Endothelial cell (in vitro differentiated cells): ENCODE measurements at regions not wholly inside any gene's neighbourhood (a gene's known extent, or its start where the extent isn't known, plus 50 kb on each side); places are given as distances from the start of the nearest gene placed in this dataset.

Source experiments
- DNase-seq: peaks from one replicate; pipeline ENCODE4 v3.0.0; 2021; ENCODE audit warnings: low spot score
- H3K27ac Mint-ChIP-seq: one replicate; pipeline ENCODE4 v1.8.0; 2021; ENCODE audit warnings: mixed read lengths, inconsistent platforms; ENCODE audit not compliant: unreplicated experiment
- H3K27me3 Mint-ChIP-seq: one replicate; pipeline ENCODE4 v1.8.0; 2021; ENCODE audit warnings: mild to moderate bottlenecking, moderate library complexity, mixed read lengths, inconsistent platforms; ENCODE audit not compliant: unreplicated experiment
- H3K36me3 Mint-ChIP-seq: one replicate; pipeline ENCODE4 v1.8.0; 2021; ENCODE audit warnings: mild to moderate bottlenecking, low read depth, mixed read lengths, inconsistent platforms; ENCODE audit not compliant: unreplicated experiment
- H3K4me1 Mint-ChIP-seq: one replicate; pipeline ENCODE4 v1.8.0; 2021; ENCODE audit warnings: mild to moderate bottlenecking, mixed read lengths, inconsistent platforms; ENCODE audit not compliant: unreplicated experiment
- H3K4me3 Mint-ChIP-seq: one replicate; pipeline ENCODE4 v1.8.0; 2021; ENCODE audit warnings: mild to moderate bottlenecking, mixed read lengths, inconsistent platforms; ENCODE audit not compliant: unreplicated experiment
- H3K9me3 Mint-ChIP-seq: one replicate; pipeline ENCODE4 v1.8.0; 2021; ENCODE audit warnings: mixed read lengths, inconsistent platforms; ENCODE audit not compliant: unreplicated experiment
- TF ChIP-seq, protein P1 (sequence below): fragments of 200-600 bp; sonication (generic); IDR thresholded peaks from one replicate; pipeline ENCODE4 v1.5.0; 2021; ENCODE audit warnings: antibody characterized with exemption; ENCODE audit not compliant: unreplicated experiment

DNA sequence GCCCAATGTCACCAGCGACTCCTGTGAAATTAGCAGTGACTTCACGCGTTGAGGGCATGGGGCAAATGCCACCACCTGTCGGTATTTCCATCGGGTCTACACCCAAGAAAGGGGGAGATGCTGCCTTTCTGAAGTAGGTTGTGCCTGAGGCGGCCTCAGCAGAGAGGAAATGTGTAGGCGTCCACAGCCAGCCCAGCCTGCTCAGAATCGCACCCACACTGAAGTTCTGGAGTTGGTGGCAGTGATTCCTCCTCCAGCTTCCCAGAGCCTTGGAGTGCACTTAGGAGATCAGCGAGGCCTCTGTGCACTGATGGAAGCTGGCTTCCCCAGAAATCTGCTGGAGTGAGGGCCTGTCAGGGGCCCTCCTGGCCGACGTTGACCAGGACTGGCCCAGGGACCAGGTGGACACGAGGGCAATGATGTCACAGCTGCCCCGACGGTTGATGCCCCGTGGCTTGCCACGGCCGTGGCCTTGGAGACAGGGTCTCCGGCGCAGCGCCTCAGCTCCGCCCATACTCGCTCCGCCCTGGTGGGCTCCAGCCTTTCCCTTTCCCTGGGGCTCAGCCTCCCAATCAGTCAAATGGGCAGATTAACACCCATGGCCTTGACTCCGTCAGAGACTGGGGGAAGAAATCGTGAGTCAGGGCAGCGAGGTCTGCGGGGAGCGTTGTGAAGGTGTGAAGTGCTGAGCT, 484.8 kb downstream of the PREX1 start:
- H3K36me3 Mint-ChIP-seq, result no peaks in the 10 kb centered on the region
- DNase-seq, result no peak
- H3K4me1 Mint-ChIP-seq, result no peaks in the 10 kb centered on the region
- TF ChIP-seq, protein P1, sequence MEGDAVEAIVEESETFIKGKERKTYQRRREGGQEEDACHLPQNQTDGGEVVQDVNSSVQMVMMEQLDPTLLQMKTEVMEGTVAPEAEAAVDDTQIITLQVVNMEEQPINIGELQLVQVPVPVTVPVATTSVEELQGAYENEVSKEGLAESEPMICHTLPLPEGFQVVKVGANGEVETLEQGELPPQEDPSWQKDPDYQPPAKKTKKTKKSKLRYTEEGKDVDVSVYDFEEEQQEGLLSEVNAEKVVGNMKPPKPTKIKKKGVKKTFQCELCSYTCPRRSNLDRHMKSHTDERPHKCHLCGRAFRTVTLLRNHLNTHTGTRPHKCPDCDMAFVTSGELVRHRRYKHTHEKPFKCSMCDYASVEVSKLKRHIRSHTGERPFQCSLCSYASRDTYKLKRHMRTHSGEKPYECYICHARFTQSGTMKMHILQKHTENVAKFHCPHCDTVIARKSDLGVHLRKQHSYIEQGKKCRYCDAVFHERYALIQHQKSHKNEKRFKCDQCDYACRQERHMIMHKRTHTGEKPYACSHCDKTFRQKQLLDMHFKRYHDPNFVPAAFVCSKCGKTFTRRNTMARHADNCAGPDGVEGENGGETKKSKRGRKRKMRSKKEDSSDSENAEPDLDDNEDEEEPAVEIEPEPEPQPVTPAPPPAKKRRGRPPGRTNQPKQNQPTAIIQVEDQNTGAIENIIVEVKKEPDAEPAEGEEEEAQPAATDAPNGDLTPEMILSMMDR, result no peak
- no peak overlapping the region for H3K4me3 Mint-ChIP-seq
- no peak overlapping the region for H3K27ac Mint-ChIP-seq
- H3K27me3 Mint-ChIP-seq, result peaks cover 5% of the 10 kb centered on the region
- no peaks in the 10 kb centered on the region for H3K9me3 Mint-ChIP-seq

DNA sequence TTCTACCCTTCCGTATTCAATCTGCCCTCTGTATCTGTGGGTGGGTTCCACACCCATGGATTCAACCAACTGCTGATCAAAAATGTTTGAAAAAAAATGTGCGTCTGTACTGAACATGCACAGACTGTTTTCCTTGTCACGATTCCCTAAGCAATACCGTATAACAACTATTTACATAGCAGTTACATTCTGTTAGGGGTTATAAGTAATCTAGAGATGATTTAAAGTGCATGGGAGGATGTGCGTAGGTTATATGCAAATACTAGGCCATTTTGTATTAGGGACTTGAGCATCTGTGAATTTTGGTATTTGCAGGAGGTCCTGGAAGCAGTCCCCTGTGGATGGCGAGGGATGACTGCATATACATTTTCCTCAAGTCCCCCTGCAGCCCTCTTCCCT, 486.9 kb downstream of the PREX1 start:
- no peak for DNase-seq
- H3K27me3 Mint-ChIP-seq, result peaks cover 5% of the 10 kb centered on the region
- no peaks in the 10 kb centered on the region for H3K36me3 Mint-ChIP-seq
- TF ChIP-seq, protein P1, result no peak
- no peaks in the 10 kb centered on the region for H3K9me3 Mint-ChIP-seq
- H3K4me3 Mint-ChIP-seq, result no peak overlapping the region
- H3K4me1 Mint-ChIP-seq, result no peaks in the 10 kb centered on the region
- no peak overlapping the region for H3K27ac Mint-ChIP-seq

DNA sequence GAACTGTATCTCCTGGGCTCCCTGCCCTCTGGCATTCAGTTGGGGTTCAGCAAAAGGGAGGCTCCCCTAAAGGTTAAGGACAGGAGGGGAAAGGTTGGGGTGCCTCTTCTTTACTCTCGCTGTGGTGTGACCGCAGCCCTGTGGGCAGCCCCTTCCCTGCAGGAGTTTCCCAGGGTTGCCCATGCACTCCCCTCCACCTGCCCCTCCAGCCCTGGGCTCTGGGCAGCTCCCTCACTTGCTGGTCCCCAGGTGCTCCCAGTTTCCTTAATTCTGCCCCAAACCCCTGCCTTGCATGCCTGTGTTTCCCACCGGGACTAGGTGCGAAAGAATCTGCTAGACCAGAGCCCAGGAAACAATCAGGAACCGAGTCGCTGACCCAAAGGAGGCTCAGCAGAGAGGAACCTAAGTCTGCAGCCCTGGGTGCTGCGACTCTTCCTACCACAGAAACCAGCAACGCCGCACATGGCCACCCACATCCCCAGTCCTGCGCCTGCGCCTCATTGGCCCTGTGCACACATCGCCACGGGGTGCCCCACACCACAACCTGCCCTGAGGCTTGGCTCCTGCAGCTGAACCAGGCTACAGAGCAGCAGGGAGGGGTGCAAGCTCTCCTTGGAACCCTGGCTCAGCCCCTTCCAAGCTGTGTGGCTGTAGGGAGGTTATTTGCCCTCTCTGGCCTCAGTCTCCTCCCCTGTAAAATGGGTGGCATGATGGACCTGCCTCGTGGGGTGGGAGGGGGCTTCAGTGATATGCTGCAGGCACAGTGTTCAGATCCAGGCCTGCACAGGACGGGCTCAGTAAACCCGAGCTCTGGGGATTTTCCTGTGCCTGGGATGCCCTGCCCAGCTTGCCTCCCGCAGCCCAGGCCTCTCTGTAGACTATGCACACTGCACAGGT, 487.6 kb downstream of the PREX1 start:
- H3K4me3 Mint-ChIP-seq, result no peak overlapping the region
- DNase-seq, result no peak
- H3K27ac Mint-ChIP-seq, result no peak overlapping the region
- H3K27me3 Mint-ChIP-seq, result peaks cover 5% of the 10 kb centered on the region
- no peaks in the 10 kb centered on the region for H3K4me1 Mint-ChIP-seq
- TF ChIP-seq, protein P1, result no peak
- H3K36me3 Mint-ChIP-seq, result no peaks in the 10 kb centered on the region
- H3K9me3 Mint-ChIP-seq, result no peaks in the 10 kb centered on the region

- Mint-ChIP-seq H3K36me3 (no peaks in the 10 kb centered on the region), H3K9me3 (no peaks in the 10 kb centered on the region), H3K4me1 (no peaks in the 10 kb centered on the region), H3K27ac (no peak overlapping the region), H3K27me3 (peaks cover 5% of the 10 kb centered on the region), H3K4me3 (no peak overlapping the region)
- no peak for DNase-seq
- TF ChIP-seq, protein P1, result no peak
Measured at GRCh38 chr20:48339190-48339985, 488.4 kb downstream of the PREX1 start.
